CD4-positive, alpha-beta T cell treated with Interleukin-1 beta for 1 hour (primary cell): ENCODE measurements at regions not wholly inside any gene's neighbourhood (a gene's known extent, or its start where the extent isn't known, plus 50 kb on each side); places are given as distances from the start of the nearest gene placed in this dataset.
A peak's percentile ranks its signal among the peaks of the same experiment; 100 is the strongest.

Experiments used
- DNase-seq, 2 donors: peaks; one replicate each; pipeline ENCODE4 v3.0.0-alpha.2; 2020 to 2022

DNA sequence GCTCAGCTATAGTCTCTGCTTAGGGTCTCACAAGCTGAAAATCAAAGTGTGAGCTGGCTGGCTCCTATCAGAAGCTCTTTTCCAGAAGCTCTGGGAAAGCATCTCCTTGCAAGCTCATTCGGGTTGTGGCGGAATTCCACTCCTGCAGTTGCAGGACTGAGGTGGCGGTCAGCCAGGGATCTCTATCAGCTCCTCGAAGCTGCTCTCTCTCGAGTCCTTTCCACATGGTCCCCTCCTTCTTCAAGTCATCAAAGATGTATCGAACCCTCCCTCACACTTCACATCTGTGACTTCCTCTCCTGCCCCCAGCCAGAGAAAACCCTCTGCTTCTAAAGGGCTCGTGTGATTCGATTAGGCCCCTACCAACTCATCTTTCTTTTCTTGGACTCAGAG is 141.7 kb downstream of the ZFP36L2 start:
- no peak for DNase-seq

DNA sequence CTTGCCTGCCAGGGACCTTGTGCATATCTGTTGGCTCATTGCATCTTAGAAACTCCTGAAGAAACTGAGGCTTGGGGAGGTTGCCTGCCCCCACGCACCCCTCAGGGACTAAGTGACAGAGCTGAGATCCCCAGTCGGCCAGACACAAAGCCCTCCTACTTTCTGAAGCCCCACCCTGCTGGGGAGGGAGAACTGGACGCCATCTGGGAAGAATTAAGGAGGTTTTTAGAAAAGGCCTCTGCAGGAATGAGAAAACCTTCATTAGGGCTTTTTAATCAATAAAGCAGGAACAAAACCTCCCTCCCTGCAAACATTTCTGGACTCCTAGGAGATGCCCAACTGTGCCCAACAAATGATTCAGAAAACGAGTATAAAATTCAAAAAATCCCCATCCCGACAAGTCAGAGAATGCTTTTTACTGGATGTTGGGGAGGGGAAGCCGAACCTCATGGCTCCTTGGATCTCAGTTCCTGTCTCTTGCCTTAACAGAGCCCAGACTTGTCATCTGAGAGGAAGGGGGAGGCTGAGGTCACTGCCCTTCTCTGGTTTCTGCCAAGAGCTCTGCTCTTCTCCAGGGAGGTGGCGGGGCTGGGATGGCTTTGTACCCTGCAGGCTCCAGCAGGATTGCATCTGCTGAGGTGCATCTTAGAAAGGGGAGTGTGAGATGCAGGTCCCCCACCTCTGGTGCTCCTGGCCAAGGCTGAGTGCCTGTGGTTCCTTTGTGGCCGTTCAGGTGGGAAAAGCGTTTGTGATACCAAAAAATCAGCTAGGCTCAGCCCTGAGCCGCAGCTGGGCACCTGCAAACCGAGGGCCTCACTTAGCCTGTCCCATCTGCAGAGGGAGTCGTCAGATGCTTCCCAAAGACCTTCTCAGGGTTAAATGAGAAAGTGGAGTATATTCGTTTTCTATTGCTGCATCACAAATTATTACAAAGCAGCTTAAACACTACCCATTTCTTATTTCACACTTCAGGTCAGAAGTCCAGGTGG is 142.4 kb downstream of the ZFP36L2 start:
- DNase-seq = no peak

DNA sequence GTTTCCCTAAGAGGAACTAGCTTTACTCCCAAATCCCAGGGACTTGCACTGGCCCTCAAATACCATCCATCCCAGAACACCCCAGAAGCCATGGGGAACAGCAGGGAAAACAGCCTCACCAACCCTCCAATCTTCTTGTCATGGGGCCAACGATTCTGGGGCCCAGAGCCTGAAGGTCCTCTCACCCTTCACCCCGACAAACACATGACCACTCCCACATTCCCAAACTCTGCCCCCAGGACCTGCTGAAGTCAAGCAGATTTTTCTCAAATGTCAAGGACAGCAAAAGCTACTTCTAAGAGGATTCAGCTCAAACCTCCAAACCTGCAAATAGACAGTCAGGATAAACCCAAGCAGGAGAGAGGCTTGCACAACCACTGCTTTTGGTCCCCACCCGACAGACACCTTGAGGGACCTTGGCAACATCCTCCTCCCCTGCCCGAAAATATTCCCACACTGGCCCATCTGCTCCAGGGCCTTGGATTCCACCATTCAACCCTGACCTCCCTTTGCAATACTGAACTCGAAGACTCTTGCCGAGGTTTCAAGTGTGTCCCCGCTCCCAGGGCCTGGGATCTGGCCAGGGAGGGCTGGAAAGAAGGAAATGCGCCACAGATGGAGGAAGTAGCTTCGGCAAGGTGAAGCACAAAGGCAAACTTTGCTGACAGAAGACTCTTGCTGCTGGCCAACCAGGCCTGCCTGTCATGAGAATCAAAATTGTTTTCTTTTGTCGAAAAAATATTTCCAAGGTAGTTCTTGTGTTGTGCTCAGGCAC is 143.3 kb downstream of the ZFP36L2 start:
- DNase-seq = no peak

DNA sequence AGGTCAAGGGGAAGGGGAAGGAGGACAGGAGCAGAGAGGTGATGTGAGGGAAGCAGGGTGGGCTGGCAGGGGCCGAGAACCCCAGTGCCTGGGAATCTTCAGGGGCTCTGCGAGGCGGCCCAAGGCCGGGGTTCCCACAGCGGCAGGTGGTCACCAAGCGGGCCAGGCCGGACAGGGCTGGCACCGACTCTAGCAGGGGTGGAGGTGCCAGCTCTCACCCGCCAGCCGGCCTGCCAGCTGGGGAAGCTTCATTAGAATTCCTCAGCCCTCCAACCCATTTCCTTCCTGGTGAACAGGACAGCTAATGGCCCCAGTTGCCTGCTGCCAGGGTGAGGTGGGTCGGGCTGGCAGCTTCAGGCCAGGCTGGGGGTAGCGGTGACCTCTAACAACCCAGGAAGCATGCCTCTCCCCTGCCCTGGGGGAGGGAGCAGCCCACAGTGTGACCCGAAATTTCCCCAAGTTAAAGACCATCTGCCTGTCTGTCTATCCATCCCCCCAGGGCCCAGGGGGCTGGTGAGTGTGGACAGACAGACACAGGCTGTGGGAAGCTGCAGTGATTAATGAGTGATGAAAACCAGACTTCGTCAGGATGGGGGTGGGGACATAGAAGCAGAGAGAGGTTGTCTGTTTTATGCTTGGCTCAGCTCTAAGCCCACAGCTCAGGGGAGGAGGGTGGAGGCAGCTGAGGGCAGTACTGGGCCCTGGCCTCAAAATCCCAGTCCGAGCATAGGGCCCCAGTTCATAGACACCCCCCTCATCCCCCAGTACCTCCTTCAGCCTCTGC is 144.1 kb downstream of the ZFP36L2 start:
- no peak for DNase-seq

DNA sequence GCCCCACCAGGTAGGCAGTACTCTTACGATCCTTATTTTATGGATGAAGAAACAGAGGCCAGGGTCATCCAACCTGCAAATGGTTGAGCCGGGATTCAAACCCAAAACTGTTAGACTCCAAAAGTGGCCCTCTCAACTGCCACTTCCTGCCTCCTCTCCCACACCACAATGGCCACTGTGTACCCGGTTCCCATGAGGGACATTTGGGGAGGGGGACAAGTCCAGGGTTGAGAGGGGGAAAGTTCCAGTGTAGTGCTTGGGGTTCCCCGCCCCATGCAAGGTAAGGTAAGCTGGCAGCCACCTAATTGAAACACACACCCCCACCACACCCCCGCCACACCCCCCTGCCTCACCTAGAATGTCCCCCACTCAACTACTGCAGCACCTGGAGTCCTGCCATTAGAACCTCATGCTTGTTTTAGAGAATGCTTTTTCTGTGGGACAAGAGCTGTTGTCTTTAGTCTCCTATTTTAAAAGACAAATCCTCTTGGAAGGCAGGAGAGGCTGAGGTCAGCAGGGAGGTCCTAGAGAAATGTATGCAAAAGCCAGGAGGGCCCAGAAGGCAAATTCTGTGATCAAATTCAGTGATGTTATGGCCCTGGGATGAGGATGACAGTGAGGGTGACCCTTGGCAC is 145.2 kb downstream of the ZFP36L2 start:
- no peak for DNase-seq

DNA sequence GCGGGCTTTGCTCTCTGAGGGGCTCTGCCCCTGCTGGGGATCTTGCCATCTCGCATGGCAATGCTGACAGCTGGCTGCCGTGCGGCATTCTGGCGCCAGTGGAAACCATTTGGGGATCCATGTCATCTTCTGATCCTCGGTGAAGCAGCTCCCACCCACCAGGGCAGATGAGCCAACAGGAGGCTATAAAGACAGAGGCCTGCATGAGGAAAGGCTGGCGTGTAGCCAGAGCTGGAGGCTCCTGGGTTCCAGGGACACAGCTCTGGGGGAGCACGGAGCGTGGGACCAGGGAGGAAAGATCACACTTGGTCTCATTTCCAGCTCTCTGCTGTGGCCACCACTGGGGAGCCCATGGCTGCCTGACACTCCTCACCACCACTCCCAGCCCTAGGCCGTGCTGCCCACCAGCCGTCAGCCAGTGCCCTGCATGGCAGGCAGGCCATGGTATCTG is 145.8 kb downstream of the ZFP36L2 start:
- DNase-seq = no peak

DNA sequence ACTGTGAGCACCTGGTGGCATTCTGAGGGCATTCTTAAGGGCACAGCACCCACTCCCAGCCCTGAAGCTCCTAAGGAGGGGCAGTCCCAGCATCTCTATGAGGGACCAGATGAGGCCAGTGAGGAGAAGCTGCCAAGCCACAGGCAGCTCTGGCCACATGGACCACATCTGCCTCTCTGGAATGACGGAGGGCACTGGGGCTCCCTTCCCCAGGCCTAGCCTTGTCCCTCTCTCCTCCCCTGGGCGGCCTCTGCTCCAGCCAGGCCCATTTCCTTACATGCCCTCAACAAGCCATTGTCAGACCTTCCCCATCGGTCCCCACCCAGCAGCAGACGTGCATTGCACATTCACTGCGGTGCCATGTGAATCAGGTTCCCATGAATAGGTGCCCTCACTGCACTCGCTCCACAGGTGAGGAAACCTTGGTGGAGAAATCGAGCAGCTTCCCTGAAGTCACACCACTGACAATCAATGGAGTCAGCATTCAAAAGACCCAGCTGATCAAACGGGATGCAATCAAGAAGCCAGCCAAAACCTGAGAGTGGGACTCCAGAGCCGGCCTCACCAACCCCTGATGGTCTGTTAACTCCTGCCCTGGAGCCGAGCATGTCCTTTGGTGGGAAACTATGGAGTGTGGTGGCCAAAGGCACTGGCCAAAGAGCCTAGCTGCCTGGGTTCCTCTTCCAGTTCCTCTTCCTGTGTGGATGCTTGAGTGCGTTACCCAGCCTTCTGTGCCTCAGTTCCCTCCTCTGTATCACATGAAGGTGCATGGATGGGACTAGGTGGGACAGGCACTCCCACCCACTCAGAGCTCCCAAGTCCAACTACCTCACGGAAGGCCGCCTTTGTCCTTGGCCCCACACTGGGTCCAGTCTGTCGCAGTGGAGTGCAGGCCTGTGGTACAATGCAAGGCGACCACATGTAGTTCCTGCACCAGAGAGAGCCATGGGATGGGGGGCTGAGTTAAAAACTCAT is 147.3 kb downstream of the ZFP36L2 start:
- DNase-seq = no peak

DNA sequence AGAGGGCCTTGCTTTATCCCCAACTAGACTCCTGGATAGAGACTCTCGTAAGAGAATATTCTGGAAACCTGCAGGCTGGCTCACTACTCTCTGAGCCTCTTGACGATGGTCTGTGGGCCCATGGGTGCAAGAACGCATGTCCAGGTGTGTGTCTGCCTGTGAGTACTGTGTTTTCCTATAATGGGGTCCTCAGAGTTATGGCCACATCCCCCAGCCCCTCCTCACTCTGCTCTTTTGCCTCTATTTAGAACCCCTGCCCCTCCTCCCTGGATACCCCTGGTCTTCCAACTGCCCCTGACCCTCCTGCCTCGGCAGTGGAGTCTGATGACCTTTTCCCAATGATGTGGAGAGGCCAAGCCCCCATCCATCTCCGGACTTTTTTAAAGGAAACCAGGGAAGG is 148.1 kb downstream of the ZFP36L2 start:
- no peak for DNase-seq

DNA sequence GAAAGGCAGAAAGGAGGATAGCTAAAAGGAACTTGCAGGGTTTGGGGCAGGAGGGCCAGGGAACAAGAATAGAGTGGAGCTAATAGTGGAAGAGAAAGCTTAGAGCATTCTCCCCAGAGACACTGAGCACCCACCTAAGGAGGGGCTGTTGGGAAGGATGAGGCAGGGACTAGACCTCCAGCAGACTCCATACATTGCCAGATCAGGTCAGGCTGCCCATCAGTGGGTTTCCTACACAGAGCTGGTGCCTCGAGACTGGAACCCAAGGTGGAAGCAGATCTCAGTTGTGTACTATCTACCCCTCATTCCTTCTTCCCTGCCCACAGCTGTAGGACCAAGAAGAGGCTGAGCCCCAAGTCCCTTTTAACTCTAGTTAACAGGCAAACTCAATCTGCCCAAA is 148.5 kb downstream of the ZFP36L2 start:
- DNase-seq = no peak

DNA sequence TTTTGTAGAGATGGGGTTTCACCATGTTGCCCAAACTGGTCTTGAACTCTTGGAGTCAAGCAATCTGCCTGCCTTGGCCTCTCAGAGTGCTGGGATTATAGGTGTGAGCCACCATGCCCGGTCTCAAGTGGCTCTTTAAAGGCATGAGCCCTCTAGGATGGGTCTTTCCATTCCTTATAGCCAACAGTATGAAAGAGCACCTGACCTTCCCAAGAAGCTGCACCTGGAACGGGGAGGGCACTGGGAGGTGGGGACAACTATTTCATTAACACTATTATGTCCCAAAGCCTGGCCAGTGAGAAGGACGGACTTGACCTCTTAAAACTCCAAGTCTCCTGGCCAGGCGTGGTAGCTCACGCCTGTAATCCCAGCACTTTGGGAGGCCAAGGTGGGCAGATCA is 149.7 kb downstream of the ZFP36L2 start:
- DNase-seq = no peak

DNA sequence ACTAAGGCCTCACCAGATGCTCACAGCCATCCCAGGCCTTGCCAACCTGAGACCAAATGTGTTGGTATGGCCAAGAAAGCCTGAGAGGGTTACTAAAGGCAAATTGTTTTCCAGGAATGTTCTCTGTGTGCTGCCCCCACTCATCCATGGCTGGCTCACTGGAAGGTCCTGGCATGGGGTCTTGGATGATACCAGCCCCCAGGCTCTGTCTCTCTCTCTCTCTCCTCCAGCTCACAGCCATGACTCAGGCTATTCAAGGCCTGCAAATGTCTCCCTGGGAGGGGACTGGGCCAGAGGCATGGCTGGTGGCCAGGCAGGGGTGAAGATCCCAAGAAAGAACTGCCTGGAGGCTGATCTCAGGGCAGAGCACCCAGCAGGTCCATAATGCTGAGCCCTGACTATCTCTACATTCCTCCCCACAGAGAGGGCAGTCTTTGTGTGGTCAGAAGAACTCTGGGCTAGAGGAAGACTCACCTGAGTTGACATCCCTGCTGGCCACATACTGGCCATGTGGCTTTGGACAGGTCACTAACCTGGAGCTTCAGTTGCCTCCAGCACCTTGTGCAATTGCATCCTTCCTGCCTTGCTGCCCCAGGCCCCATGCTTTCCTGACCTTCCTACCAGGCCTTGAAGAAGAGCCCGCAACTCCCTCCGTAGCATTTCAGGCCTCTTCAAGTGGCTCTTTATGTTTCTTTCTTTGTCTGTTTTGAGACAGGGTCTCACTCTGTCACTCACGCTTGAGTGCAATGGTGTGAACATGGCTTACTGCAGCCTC is 150.4 kb downstream of the ZFP36L2 start:
- DNase-seq = no peak

DNA sequence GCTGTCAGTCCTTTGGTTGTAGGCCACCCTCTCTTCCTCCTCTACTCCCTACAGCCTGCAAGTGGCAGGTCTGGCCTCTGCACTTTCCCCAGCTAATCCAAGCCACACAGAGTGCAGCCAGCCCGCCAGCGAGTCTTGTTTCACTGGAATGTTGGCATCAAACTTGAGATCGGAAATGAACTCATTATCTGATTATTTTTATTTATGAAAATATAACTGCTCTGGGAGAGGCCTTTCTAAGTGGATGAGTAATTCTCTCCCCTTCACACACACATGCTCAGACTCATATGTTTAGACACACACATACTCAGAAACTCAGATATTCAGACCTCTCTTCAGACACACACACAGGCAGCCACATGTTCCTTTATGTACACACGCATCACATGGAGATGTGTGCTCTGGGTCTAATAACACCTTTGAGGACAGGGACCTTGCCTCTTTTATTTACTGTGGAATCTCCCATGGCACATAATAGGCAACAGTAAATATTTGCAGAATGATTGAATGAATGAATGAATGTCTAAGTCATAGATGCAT is 151.3 kb downstream of the ZFP36L2 start:
- DNase-seq = no peak

DNA sequence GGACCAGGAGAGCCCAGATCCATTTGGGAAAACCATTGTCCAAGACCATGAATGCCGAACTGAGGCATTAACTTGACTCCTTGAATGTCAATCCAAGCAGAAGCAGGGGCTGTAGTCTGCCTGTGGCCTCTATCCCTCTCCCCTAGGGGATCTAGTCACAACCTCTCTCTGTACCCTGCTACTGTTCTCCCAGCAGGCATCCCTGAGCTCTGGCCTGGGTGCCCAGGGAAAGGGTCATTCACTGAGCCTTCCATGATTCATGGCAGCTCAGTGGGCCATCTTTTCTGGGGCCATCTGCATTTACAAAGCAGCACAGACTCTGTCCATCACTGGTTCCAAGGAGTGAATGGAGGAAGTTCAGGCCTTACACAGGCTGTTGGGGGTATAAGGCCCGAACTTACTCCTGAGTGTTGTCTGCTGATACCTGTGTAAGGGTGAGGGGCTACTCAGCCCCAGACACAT is 151.8 kb downstream of the ZFP36L2 start:
- DNase-seq = no peak

DNA sequence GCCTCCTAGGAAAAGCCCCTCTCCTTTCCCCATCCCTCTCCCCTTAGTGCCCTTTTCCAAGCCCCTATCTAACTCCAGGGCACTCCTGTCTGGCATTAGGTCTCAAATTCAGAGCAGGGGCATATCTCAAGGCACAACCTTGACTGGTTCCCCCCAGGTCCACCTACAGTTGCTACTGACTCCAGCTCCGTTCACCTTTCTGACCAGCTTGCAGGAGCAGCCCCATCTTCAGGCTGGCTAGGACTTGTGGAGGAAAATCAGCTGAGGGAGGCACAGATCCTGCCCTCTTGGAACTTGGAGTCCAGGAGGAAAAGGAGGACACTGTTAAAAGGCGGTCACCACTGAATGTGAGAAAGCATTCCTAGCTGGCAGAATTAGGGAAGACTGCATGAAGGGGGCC is 152.4 kb downstream of the ZFP36L2 start:
- no peak for DNase-seq

DNA sequence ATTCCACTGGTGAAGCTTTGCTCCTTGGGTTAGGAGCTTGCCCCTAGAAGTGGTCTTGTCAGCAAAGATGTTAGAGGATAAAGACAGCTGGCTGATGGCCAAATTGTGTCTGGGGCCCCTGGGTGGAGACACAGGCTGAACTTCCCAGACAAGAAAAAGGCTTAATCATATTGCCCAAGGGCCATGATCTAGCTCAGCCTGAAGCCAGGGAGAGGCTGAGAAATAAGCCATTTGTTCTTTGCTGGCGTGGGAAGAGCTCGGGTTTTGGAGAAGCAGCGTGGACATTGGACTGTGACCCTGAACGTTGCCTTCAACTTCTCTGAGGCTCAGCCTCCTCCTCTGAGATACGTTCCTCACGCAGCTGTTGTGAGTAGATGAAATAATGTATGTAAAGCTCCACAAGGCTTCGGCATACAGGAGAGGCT is 153.0 kb downstream of the ZFP36L2 start:
- DNase-seq = peak in 1 of 2 donors; percentile 4

DNA sequence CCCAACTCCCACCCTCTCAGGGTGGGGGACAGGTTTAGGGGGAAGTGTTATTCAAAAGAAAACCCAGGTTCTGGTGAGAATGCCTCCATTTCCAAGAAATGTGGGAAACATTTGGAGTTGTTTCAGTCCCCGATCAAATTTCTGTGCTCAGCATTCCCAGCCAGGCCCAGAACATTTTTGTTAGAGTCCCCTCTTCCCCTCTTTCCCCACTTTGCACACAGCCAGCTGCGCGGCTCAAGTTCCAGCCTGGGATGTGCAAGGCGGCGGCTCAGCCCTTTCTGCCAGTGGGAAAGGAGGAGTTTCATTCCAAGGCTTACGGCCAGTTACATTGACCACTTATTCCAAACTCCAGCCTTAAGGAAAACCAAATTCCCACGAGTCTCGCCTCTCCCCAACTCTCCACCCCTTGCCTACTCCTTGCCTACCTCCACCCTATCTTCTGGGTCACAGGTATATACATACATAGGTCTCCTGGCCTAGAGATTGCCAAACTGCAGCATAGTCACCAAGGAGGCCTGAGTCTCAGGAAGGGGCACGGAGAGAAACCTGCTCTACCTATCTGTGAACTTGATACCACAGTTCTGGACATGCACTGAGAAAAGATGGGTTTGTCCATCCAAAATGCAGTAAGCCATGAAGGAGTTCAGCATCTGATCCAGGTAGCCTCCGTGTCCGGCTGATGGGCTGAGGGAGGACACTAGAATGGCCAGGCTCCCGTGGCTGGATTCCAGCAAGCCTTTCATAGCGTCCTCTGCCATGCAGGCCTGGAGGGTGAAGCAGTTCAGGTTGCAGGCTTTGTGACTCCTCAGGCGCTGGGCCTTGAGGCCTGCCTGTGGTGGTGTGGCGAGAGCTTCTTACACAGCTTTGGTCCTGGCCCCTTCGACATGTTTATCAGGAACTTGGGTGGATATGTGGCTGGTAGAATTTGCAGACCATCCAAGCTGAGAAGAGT is 154.5 kb downstream of the ZFP36L2 start:
- no peak for DNase-seq

DNA sequence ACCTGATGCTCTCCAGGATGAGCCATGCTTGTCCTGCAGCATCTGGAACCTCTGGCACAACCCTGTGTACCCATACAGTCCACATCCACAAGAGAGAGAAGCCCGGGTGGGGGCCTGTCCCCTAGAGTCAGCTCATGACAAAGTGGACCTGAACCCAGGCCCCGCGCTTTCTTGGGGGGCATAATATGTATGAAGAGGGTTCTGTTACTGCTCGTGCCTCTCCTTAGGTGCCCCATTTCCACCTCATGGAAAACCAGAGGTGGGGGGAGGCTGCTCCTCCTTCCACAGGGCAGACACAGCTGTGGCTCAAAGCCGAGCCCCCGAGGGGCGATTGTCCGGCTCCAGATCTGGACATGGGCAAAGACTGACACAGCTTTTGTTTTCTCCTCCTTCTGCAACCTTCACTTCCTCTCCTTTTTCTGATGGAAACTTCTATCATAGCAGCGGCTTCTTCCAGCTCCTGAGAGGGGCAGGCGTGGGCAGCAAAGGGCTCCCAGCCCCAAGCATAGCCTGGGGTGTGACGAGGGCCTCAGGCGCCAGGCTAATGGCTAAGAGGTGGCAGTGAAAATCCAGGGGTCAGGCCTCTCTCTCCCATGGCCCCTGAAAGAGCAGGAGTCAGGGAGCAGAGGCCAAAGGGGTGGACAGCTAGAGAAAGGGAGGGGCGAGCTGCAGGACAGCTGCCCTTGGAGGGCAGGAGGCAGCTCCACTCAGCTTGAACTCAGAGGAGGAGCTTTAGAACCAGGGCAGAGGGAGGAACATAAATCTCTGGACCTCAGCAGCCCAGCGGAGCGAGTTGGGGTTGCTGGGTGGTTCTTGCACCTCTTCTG is 155.5 kb downstream of the ZFP36L2 start:
- DNase-seq = no peak

DNA sequence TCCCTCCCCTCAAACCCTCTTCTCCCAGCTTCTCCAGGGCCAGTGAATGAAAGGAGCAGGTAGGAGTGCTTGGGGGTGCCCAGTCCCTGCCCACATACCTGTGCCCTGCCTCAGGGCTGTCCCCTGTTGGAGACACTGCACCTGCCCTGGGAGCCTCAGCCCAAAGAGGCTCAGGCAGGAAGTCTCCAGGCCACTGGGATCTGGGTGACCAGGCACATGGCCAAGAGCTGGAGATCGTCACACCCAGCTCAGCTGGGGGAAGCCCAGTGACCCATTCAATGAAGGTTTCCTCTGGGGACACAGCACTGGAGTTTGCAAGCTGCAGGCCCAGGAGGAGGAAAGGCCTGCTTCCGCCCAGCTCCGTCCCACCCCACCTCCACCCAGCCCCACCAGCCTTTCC is 156.4 kb downstream of the ZFP36L2 start:
- no peak for DNase-seq
